HEK293 (cell line): ENCODE measurements at regions not wholly inside any gene's neighbourhood (a gene's known extent, or its start where the extent isn't known, plus 50 kb on each side); places are given as distances from the start of the nearest gene placed in this dataset.

ENCODE experiments used
- SCRT1 ChIP-seq: fragments of 450-650 bp; formaldehyde crosslinking; IDR thresholded peaks from 2 replicates; pipeline ENCODE4 v1.5.1; 2016; ENCODE audit warnings: missing biosample characterization, missing genetic modification characterization, borderline replicate concordance
- SP2 ChIP-seq: fragments of 450-650 bp; formaldehyde crosslinking; IDR thresholded peaks from 2 replicates; pipeline ENCODE4 v1.5.1; 2016; ENCODE audit warnings: missing biosample characterization, missing genetic modification characterization
- ZBTB1 ChIP-seq: fragments of 450-650 bp; formaldehyde crosslinking; IDR thresholded peaks from 2 replicates; pipeline ENCODE4 v1.5.1; 2016; ENCODE audit warnings: missing biosample characterization, missing genetic modification characterization
- ZNF140 ChIP-seq: fragments of 450-650 bp; formaldehyde crosslinking; IDR thresholded peaks from 2 replicates; pipeline ENCODE4 v1.5.1; 2016; ENCODE audit warnings: missing biosample characterization, missing genetic modification characterization
- TF ChIP-seq, protein P1 (sequence below): fragments of 450-650 bp; formaldehyde crosslinking; IDR thresholded peaks from 2 replicates; pipeline ENCODE4 v1.5.1; 2016; ENCODE audit warnings: missing biosample characterization, missing genetic modification characterization

DNA sequence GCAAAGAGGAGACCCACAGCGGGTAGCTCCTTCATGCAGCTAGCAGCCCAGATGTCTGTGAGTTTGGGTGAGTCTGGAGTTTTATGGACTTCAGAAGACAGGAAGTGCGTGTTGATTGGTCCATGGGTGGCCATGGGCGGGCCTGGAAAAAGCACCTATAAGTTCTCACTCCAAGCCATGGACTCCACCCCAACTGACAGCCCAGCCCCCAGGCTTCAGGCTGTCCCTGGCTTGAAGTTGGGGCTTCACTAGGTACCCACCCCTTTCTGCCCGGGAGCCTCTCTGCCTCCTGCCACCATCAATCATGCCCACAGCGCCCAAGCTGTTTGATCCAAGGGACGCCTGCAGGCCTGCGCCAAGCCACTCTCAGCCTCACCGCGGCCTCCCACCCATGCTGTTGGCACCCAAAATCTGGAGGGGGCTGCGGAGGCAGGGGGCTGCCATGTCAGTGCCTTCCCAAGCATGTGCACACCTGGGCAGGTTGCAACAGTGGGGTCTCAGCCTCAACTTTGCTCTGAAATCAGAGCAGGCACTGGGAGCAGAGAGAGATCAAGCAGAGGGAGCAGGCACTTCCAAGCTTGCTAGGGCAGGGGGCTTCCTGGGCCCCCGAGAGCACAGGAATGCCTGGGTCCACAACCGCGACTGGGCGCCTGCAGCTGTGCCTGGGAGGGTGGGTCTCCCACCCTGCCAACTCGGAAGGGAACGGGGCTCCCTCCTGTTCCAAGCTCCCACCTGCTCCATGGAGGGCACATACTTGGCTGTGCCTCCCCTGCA, 1503.7 kb downstream of the CDH11 start:
- TF ChIP-seq, protein P1, sequence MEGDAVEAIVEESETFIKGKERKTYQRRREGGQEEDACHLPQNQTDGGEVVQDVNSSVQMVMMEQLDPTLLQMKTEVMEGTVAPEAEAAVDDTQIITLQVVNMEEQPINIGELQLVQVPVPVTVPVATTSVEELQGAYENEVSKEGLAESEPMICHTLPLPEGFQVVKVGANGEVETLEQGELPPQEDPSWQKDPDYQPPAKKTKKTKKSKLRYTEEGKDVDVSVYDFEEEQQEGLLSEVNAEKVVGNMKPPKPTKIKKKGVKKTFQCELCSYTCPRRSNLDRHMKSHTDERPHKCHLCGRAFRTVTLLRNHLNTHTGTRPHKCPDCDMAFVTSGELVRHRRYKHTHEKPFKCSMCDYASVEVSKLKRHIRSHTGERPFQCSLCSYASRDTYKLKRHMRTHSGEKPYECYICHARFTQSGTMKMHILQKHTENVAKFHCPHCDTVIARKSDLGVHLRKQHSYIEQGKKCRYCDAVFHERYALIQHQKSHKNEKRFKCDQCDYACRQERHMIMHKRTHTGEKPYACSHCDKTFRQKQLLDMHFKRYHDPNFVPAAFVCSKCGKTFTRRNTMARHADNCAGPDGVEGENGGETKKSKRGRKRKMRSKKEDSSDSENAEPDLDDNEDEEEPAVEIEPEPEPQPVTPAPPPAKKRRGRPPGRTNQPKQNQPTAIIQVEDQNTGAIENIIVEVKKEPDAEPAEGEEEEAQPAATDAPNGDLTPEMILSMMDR (tag by site-specific recombination): no peak
- TF ChIP-seq ZBTB1 (tag by site-specific recombination) (no peak), ZNF140 (tag by site-specific recombination) (no peak), SP2 (tag by site-specific recombination) (no peak), SCRT1 (tag by site-specific recombination) (no peak)
